ENCODE measurements at regions not wholly inside any gene's neighbourhood (a gene's known extent, or its start where the extent isn't known, plus 50 kb on each side); places are given as distances from the start of the nearest gene placed in this dataset.

GRCh38 chr6:25222006-25222678 lies 57.0 kb upstream of the CARMIL1 start:
- no peaks in the 10 kb centered on the region for H3K36me3 ChIP-seq (ENCODE audit: control insufficient read depth in 4 of 4, insufficient read depth in 3 of 4, low read depth in 1 of 4, low read length in 3 of 4)
- no peak for TF ChIP-seq JUND (IDR thresholded peaks at IDR 0.05)
- no peak for TF ChIP-seq REST (IDR thresholded peaks at IDR 0.05)
- TF ChIP-seq ATF3 (IDR thresholded peaks at IDR 0.05) = no peak
- no peak for TF ChIP-seq NR2F2 (IDR thresholded peaks at IDR 0.05)
- no peak for TF ChIP-seq RAD21 (IDR thresholded peaks at IDR 0.05)
- no peak for TF ChIP-seq MAX (IDR thresholded peaks at IDR 0.05)
- TF ChIP-seq YY1 (IDR thresholded peaks at IDR 0.05) = no peak
- TF ChIP-seq ZBTB33 (IDR thresholded peaks at IDR 0.05) = no peak
- no peak for TF ChIP-seq TAF1 (conservative IDR thresholded peaks at IDR 0.05)
- TF ChIP-seq HNF4G (IDR thresholded peaks at IDR 0.05) = no peak
- TF ChIP-seq CTCF (IDR thresholded peaks at IDR 0.05; ENCODE audit: low read depth, low read length, missing input control) = no peak
- no peak for TF ChIP-seq EGR1 (IDR thresholded peaks at IDR 0.05; ENCODE audit: low read depth in 2 of 2)
- no peak for TF ChIP-seq SP1 (IDR thresholded peaks at IDR 0.05)
- TF ChIP-seq RXRA (IDR thresholded peaks at IDR 0.05) = no peak
- TF ChIP-seq HNF4A (conservative IDR thresholded peaks at IDR 0.05) = no peak
- TF ChIP-seq FOXA2 (IDR thresholded peaks at IDR 0.05) = no peak
- TF ChIP-seq GABPA (IDR thresholded peaks at IDR 0.05 in 1 of 2, conservative IDR thresholded peaks at IDR 0.05 in 1 of 2) = no peak
- no peak for TF ChIP-seq FOXA1 (IDR thresholded peaks at IDR 0.05)
- no peak overlapping the region for H3K27ac ChIP-seq (ENCODE audit: low read depth in 1 of 2, low read length in 2 of 2)

More at GRCh38 chr6:25222006-25222678, 57.0 kb upstream of the CARMIL1 start:
- H3K27me3 ChIP-seq (ENCODE audit: control insufficient read depth in 4 of 4, insufficient read depth in 4 of 4, low read length in 3 of 4) = no peaks in the 10 kb centered on the region
- no peak overlapping the region for H3K9ac ChIP-seq (ENCODE audit: low read depth in 1 of 2, low read length in 2 of 2)
- DNase-seq (ENCODE audit: low spot score) = no peak
- no peaks in the 10 kb centered on the region for H3K9me3 ChIP-seq (ENCODE audit: control insufficient read depth in 4 of 4, low read length in 3 of 4)
- no peak overlapping the region for H3K4me3 ChIP-seq (ENCODE audit: low read depth in 1 of 3, low read length in 3 of 3)
- H3K4me1 ChIP-seq (ENCODE audit: control insufficient read depth in 4 of 4, insufficient read depth in 4 of 4, low read length in 3 of 4) = peaks cover 2 to 16% (median 10%) of the 10 kb centered on the region in 4 donors

Measured in liver (tissue), 7 donors.